Urinary bladder (tissue), 3 donors: ENCODE measurements at regions not wholly inside any gene's neighbourhood (a gene's known extent, or its start where the extent isn't known, plus 50 kb on each side); places are given as distances from the start of the nearest gene placed in this dataset.

Source experiments
- DNase-seq: peaks from one replicate; pipeline ENCODE4 v3.0.0-alpha.2; 2015; ENCODE audit errors: extremely low spot score
- H3K27ac ChIP-seq: one replicate; pipeline ENCODE4 v1.5.1; 2013; ENCODE audit warnings: low read depth, mild to moderate bottlenecking, moderate library complexity
- H3K36me3 ChIP-seq: one replicate; pipeline ENCODE4 v1.6.1; 2013; ENCODE audit warnings: mild to moderate bottlenecking, moderate library complexity; ENCODE audit not compliant: insufficient read depth
- H3K4me1 ChIP-seq: one replicate; pipeline ENCODE4 v1.6.1; 2013; ENCODE audit warnings: mild to moderate bottlenecking, moderate library complexity; ENCODE audit not compliant: insufficient read depth
- H3K4me3 ChIP-seq: one replicate; pipeline ENCODE4 v1.5.1; 2013; ENCODE audit warnings: low read depth, low read length
- WGBS: extraction: QIAGEN DNeasy Blood & Tissue Kit; methylation state at CpG from one replicate; pipeline ENCODE4 v1.1.7; 2013; 5-methylcytosine and 5-hydroxymethylcytosine counted together
- donor health status: healthy with polysubstance abuse.
- donor health status: healthy.

DNA sequence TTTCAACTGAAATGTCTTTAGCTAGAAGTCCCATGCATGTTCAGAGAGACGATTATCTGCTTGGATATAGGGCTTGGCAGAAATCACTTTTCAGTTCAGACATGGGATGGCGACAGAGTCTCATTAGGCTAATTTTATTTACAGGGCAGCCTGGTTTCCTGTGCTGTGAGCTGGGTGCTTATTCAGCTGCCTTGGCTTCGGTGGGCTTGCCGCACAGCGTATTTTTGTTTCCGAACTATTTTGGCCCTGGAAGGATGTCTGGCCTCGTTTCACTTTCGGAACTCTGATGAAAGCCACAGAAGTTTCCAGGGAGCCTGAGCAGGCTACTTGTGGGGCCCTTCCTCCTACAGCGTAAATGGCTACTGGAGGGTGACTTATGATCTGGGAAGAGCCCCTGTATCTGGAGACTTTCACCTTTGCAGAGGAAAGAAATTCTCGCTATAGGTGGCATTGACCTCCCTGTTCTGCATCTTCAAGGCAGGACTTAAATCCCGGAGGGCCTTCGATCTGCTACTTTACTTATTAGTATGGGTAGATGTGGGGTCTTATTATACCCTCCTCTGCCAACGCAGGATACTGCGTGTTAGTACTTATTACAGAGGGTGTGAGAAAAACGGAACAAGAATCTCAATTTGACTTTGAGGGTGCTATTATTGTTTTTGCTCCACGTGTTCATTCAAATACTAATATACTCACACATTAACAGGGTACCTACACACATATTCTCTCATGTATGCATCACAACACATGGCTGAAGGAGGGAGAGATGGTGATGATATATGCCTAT lies 364.0 kb upstream of the RBMS3 start:
- WGBS, result 41% methylated on average over 16 of the region's 16 CpGs
- no peaks in the 10 kb centered on the region for H3K4me1 ChIP-seq
- H3K27ac ChIP-seq, result peak overlapping the region; percentile 73
- no peaks in the 10 kb centered on the region for H3K36me3 ChIP-seq
- DNase-seq, result peak; percentile 26
- H3K4me3 ChIP-seq, result no peak overlapping the region

DNA sequence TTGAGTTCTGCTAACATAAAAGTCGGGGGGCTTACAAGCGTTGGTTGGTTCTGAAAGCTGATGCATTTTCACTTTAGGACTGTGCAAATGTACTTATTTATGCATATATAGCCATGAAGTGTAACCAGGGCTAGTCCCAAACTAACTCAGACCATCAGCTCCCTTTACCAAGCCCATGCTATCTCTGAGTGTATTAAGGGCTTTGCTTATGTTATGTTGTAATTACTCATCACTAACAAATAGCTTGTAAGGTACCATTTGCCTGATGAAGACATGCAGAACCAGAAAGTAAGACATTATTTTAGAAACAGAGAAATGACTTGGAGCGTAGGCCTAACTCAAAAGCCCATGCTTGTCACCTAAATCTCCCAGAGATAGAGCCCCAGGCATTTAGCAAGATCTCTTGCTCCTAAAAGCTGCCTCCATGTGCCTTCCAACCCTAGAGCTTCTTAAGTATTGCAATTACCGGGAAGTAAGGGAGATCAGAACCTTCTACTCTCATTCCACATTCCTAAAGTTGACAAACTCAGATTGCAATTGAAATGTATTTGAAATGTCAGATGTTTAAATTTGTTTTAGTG lies 362.9 kb upstream of the RBMS3 start:
- 80% methylated on average over 4 of the region's 4 CpGs for WGBS
- DNase-seq, result no peak
- H3K4me3 ChIP-seq, result no peak overlapping the region
- H3K36me3 ChIP-seq, result no peaks in the 10 kb centered on the region
- no peaks in the 10 kb centered on the region for H3K4me1 ChIP-seq
- no peak overlapping the region for H3K27ac ChIP-seq

DNA sequence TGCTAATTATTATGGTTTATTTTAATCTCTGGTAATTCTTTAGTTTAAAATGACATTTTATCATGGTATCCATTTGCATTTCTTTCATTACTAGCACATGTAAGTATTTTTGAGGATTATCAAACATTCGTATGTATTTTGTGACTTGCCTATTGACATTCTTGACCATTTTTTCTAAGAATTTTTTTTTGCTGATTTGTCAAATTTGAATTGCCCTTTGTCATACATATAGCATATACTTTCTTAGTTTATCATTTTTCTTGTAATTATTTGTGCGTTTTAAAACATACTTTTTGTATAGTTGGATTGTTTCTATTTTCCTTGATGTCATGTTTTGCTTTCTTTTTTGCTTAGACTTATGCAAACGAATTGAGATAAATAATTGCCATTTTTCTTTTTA lies 358.5 kb upstream of the RBMS3 start:
- no peak overlapping the region for H3K27ac ChIP-seq
- no peak overlapping the region for H3K4me3 ChIP-seq
- 93% methylated on average over 3 of the region's 3 CpGs for WGBS
- H3K36me3 ChIP-seq, result no peaks in the 10 kb centered on the region
- DNase-seq, result no peak
- H3K4me1 ChIP-seq, result no peaks in the 10 kb centered on the region

DNA sequence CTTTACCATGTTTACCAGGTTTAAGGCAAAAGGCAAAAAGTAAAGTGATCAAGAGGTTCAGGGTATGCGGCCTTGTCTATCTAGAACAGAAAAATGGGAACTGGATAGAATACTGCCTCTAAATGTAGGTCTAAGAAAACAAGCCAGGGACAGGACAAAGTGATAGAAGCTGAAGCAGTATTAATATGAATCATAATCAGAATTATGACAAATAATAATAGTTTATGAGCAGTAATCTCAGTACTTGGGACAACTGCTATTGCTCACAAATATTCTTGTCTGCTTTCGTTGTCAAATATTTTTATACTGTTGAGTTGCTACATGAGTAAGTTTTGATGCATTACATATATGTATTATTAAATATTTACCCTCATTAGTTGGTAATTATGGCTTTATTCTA lies 356.9 kb upstream of the RBMS3 start:
- WGBS, result 96% methylated on average over 2 of the region's 2 CpGs
- no peaks in the 10 kb centered on the region for H3K4me1 ChIP-seq

DNA sequence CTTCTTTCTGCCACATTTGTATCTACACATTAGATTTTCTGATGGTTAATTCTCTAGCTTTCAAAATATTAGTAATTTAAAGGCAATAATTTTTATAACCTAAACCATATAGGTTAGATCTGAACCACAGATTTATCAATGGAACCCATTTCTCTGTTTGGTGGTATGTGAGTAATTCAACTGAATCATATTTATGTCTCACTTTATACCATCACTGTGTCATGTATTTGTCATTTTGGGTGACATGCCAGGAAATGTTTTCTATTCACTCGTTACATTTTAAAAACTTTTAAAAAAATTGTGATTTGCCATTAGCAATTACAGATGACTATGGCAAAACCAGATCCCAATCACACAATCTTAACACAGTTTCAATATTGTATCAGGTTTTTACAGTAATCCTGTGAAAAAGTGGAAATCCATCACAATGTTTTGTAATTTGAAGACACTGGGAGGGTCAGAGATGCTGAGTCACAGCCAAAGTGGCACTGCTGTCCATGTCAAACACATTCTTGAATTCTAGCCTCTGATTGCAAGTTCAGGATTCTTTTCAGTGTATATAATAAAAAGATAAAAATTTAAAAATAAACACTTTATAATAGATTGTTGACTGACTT lies 356.0 kb upstream of the RBMS3 start:
- Histone ChIP-seq H3K27ac (no peak overlapping the region), H3K4me1 (no peaks in the 10 kb centered on the region), H3K36me3 (no peaks in the 10 kb centered on the region), H3K4me3 (no peak overlapping the region)
- no peak for DNase-seq
- 89% methylated on average over 1 of the region's 1 CpG for WGBS

More for the DNA sequence above, 356.9 kb upstream of the RBMS3 start:
- no peaks in the 10 kb centered on the region for H3K36me3 ChIP-seq
- H3K4me3 ChIP-seq, result no peak overlapping the region
- no peak for DNase-seq
- H3K27ac ChIP-seq, result no peak overlapping the region

DNA sequence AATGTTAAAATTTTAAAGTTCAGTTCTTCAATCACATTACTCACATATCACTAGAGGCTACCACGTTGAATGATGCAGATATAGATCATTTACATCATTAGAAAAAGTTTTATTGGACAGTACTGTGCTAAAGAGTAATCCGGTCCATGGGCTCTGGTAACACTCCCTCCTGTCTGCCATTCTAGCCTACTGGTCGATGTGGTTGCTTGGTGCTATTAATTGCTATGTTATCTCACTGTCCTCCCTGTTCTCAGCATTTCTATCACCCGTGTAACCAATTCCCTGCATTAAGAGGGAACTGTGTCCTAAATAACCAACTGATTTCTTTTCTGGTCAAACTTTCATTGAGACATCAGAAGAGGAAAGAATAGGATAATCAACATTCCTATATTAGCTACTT lies 347.5 kb upstream of the RBMS3 start:
- DNase-seq, result no peak
- Histone ChIP-seq H3K4me3 (no peak overlapping the region), H3K4me1 (no peaks in the 10 kb centered on the region), H3K36me3 (no peaks in the 10 kb centered on the region), H3K27ac (no peak overlapping the region)
- 83% methylated on average over 4 of the region's 4 CpGs for WGBS

DNA sequence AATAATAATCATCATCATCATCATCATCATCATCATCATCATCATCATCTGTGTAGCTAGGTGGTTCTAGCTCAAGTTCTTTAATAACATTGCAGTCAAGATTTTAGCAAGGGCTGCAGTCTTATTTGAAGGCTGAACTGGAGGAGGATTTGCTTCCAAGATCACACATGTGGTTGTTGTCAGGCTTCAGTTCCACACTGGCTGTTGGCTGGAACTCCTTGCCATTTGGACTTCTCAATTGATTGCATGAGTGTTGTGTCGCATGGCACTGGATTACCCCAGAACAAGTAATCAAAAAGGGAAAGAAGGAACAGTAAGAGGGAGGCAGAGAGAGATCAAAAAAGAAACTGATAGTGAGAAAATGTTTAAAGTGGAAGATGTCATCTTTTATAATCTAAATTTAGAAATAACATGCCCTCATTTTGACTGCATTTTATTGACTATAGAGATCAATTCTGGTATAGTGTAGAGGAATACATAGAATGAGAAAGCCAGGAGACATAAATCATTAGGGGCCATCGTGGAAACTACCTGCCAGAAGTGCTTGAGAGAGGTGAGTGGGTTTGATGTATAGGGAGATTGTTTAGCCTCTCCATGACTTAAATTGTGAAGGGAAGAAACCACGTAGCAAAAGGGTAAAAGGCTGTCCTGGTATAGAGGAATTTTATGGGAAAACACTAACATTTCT lies 346.6 kb upstream of the RBMS3 start:
- no peak for DNase-seq
- H3K36me3 ChIP-seq, result no peaks in the 10 kb centered on the region
- no peak overlapping the region for H3K27ac ChIP-seq
- H3K4me1 ChIP-seq, result no peaks in the 10 kb centered on the region
- 66% methylated on average over 3 of the region's 3 CpGs for WGBS
- H3K4me3 ChIP-seq, result no peak overlapping the region

DNA sequence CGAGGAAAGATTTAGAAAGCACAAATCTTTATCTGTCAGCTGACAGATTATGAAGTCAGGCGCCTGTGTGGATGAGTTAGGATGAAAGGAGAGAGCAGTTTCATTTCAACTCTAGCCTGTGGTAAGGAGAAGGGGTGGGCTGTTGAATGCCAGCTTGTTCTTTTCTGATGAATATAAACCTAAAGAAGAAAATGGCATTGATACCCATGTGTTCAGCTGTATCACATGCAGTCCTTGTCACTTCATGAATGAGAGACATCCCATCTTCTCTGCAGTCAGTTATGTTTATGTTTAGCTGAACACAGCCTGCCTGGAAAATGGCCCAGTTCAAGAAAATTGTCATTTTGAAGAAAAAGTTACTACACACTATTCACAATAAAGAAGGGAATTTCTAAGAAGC lies 345.7 kb upstream of the RBMS3 start:
- Histone ChIP-seq H3K4me3 (no peak overlapping the region), H3K36me3 (no peaks in the 10 kb centered on the region), H3K27ac (no peak overlapping the region), H3K4me1 (no peaks in the 10 kb centered on the region)
- no peak for DNase-seq
- 55% methylated on average over 2 of the region's 2 CpGs for WGBS

DNA sequence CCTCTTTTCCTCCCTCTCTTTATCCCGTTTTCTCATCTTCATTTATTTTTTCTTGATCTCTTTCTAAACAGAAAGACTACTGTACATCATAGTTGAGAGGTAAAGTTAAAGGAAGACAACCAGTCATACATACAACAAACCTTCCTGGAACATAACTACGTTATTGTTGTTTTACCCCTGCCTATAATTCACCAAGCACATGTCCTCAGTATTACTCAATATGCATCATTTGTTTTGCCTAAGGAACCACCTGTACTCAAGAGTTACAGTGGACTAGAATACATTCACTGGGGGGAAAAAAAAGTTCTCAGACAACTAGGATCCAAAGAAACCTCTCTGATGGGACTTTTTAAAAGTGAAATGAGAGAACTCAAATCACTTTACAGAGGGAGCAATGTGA lies 344.7 kb upstream of the RBMS3 start:
- Histone ChIP-seq H3K4me3 (no peak overlapping the region), H3K4me1 (no peaks in the 10 kb centered on the region), H3K27ac (no peak overlapping the region), H3K36me3 (no peaks in the 10 kb centered on the region)
- no peak for DNase-seq
- WGBS, result 71% methylated on average over 2 of the region's 2 CpGs

DNA sequence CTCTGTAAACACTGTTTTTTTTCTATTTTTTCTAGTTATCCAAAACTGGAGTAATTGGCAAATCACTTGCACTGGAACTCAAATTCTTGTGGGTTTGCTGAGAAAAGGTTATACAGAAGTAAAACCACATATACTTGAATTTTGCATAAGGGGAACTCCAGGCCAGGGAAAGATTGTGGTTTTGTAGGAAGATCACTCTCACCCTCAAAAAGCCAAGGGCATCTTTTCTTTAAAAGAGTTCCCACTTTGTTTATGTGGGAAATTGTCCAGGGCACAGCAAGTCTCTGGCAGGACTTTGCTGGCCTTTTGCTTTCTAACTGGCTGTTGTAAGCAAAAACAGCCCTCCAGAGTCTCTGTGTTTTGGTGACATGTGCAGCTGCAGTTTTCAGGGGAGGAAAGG lies 340.3 kb upstream of the RBMS3 start:
- Histone ChIP-seq H3K36me3 (no peaks in the 10 kb centered on the region), H3K27ac (no peak overlapping the region), H3K4me3 (no peak overlapping the region), H3K4me1 (no peaks in the 10 kb centered on the region)
- no peak for DNase-seq

DNA sequence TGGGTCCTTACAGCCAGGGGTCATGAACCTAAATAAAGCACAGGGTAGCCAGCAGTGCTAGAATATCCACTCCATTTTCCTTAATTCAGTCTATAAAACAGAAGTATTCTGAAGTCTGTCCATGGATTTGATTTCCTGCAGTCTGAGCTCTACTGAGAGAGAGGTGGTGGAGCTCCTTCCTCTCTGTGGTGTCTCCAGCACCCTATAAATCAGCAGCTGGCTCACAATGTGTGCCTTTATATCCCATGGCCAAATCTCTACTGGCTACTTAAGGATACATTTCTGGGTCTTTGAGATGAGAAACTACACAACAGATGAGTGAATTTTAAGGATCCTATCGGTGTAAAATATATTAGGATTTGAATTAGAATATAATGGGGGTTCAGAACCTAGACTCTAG lies 339.9 kb upstream of the RBMS3 start:
- DNase-seq, result no peak
- peak overlapping the region; percentile 56 for H3K27ac ChIP-seq

DNA sequence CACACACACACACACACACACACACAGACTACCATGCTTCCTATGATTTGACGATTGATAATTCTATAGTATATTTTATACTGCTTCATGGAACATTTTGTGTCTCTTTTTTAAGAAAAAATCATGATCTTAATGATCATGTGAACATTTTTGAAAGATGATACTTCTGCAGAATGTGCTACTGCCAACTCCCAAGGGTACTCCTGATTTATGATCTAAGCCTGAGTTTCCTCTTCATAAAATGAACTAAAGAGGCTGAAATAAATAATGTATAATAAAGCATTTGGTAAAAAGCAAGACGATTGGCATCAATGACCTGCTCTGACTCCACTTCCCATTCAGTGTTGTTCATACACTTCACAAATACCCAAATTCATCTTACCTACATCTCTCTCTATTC lies 333.8 kb upstream of the RBMS3 start:
- DNase-seq, result no peak
- no peak overlapping the region for H3K4me3 ChIP-seq
- no peaks in the 10 kb centered on the region for H3K4me1 ChIP-seq
- 59% methylated on average over 2 of the region's 2 CpGs for WGBS
- H3K27ac ChIP-seq, result no peak overlapping the region
- H3K36me3 ChIP-seq, result no peaks in the 10 kb centered on the region

More for the DNA sequence above, 339.9 kb upstream of the RBMS3 start:
- Histone ChIP-seq H3K4me3 (no peak overlapping the region), H3K36me3 (no peaks in the 10 kb centered on the region), H3K4me1 (no peaks in the 10 kb centered on the region)
- WGBS, result 61% methylated on average over 1 of the region's 1 CpG

DNA sequence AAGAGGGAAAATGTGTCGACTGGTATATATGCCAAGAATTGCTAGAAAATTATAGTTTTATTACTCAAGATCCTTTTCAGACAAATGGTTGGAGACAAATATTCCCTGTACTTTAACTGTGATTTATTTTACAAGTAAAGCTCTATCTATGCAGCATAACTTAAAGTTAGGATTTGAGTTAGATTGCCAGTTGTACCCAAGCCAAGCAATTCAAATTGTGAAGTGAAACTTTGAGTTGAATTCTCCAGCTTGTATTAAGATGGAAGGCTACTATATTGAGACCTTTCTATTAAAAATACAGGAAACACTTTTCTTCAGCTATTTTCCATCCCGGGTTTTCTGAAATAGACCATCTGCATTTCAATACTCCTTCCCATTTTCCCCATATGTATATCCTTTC lies 333.1 kb upstream of the RBMS3 start:
- no peaks in the 10 kb centered on the region for H3K4me1 ChIP-seq
- 47% methylated on average over 2 of the region's 2 CpGs for WGBS
- no peaks in the 10 kb centered on the region for H3K36me3 ChIP-seq
- no peak for DNase-seq
- H3K4me3 ChIP-seq, result no peak overlapping the region
- H3K27ac ChIP-seq, result no peak overlapping the region

DNA sequence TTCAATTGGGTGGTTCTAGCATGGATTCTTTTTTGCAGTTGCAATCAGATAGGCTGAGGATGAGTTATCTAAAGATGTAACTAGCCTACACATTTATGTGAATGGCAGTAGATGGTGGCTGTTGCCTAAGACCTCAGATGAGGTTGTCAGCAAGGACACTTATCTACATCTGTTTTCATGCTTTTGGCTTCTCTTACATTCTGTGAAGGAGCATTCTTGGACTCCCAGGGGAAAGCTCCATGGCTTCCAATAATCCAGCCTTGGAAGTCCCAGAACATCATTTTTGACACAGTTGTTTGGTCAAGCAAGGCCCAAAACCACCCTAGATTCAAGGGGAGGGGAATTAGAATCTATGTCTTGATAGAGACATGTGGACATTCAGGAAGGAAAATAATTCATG lies 332.2 kb upstream of the RBMS3 start:
- DNase-seq, result no peak
- no peak overlapping the region for H3K27ac ChIP-seq
- no peaks in the 10 kb centered on the region for H3K36me3 ChIP-seq
- no peak overlapping the region for H3K4me3 ChIP-seq
- H3K4me1 ChIP-seq, result no peaks in the 10 kb centered on the region
